SKM-1 (cell line): ENCODE measurements at regions not wholly inside any gene's neighbourhood (a gene's known extent, or its start where the extent isn't known, plus 50 kb on each side); places are given as distances from the start of the nearest gene placed in this dataset.

Experiments
- DNase-seq: peaks from one replicate; lab custom pipeline; 2025; ENCODE audit not compliant: unreplicated experiment; lab: John Stamatoyannopoulos, UW

- no peak for DNase-seq
These were observed 215.3 kb downstream of the TTC32 start for GRCh38 chr2:19686439-19686838.

- no peak for DNase-seq
These were observed 216.1 kb downstream of the TTC32 start for GRCh38 chr2:19685731-19686130.

GRCh38 chr2:19684516-19684915 lies 217.3 kb downstream of the TTC32 start:
- no peak for DNase-seq

- DNase-seq: no peak
These were observed 218.2 kb downstream of the TTC32 start for GRCh38 chr2:19683556-19683955.

- no peak for DNase-seq
These were observed 219.3 kb downstream of the TTC32 start for GRCh38 chr2:19682493-19682892.

GRCh38 chr2:19677825-19678518 lies 223.8 kb downstream of the TTC32 start:
- no peak for DNase-seq

- no peak for DNase-seq
These were observed 224.5 kb downstream of the TTC32 start for GRCh38 chr2:19677215-19677777.

GRCh38 chr2:19676770-19677169 lies 225.0 kb downstream of the TTC32 start:
- no peak for DNase-seq

GRCh38 chr2:19675856-19676460 lies 225.8 kb downstream of the TTC32 start:
- DNase-seq: no peak

GRCh38 chr2:19675003-19675629 lies 226.7 kb downstream of the TTC32 start:
- DNase-seq: no peak

- no peak for DNase-seq
These were observed 227.5 kb downstream of the TTC32 start for GRCh38 chr2:19674051-19675002.

- no peak for DNase-seq
These were observed 228.5 kb downstream of the TTC32 start for GRCh38 chr2:19673213-19673791.

GRCh38 chr2:19671916-19672315 lies 229.9 kb downstream of the TTC32 start:
- no peak for DNase-seq

- no peak for DNase-seq
These were observed 230.5 kb downstream of the TTC32 start for GRCh38 chr2:19671311-19671710.

- DNase-seq: no peak
These were observed 231.5 kb downstream of the TTC32 start for GRCh38 chr2:19670303-19670702.

GRCh38 chr2:19669559-19669958 lies 232.2 kb downstream of the TTC32 start:
- DNase-seq: no peak

GRCh38 chr2:19669126-19669525 lies 232.7 kb downstream of the TTC32 start:
- no peak for DNase-seq

GRCh38 chr2:19667536-19667949 lies 234.2 kb downstream of the TTC32 start:
- DNase-seq: no peak

GRCh38 chr2:19667085-19667484 lies 234.7 kb downstream of the TTC32 start:
- no peak for DNase-seq

- no peak for DNase-seq
These were observed 237.1 kb downstream of the TTC32 start for GRCh38 chr2:19664646-19665045.
